Loucy (cell line): ENCODE measurements at regions not wholly inside any gene's neighbourhood (a gene's known extent, or its start where the extent isn't known, plus 50 kb on each side); places are given as distances from the start of the nearest gene placed in this dataset.

Experiments
- CTCF ChIP-seq: fragments of 200-600 bp; sonication (generic); conservative IDR thresholded peaks from 2 replicates; pipeline ENCODE4 v1.5.1; 2014; ENCODE audit warnings: mild to moderate bottlenecking, antibody characterized with exemption, low read length
- EZH2phosphoT487 ChIP-seq: fragments of 200-600 bp; IDR thresholded peaks from 2 replicates; pipeline ENCODE4 v1.6.1; 2018; ENCODE audit warnings: antibody characterized with exemption, mild to moderate bottlenecking, moderate library complexity, borderline replicate concordance

- TF ChIP-seq CTCF (no peak), EZH2phosphoT487 (no peak)
Measured at GRCh38 chr16:13392341-13392740, 490.9 kb downstream of the SHISA9 start.
